GM18511 (cell line): ENCODE measurements at regions not wholly inside any gene's neighbourhood (a gene's known extent, or its start where the extent isn't known, plus 50 kb on each side); places are given as distances from the start of the nearest gene placed in this dataset.

Source experiments
- ATAC-seq: cut with Tn5 transposase; IDR thresholded peaks from one replicate; pipeline ENCODE4 v1.9.1; 2021; ENCODE audit warnings: mild to moderate bottlenecking, moderate library complexity; ENCODE audit not compliant: unreplicated experiment

- no peak for ATAC-seq
Measured at GRCh38 chr22:49302530-49302929, 525.1 kb downstream of the BRD1 start.

- no peak for ATAC-seq
Measured at GRCh38 chr22:49302150-49302460, 525.6 kb downstream of the BRD1 start.

GRCh38 chr22:49301398-49302149, 526.1 kb downstream of the BRD1 start:
- ATAC-seq = no peak

GRCh38 chr22:49300951-49301397, 526.7 kb downstream of the BRD1 start:
- ATAC-seq = no peak

GRCh38 chr22:49300241-49300640, 527.4 kb downstream of the BRD1 start:
- ATAC-seq = no peak

GRCh38 chr22:49299821-49300231, 527.8 kb downstream of the BRD1 start:
- ATAC-seq = no peak

GRCh38 chr22:49298834-49299750, 528.6 kb downstream of the BRD1 start:
- no peak for ATAC-seq

- ATAC-seq = no peak
Measured at GRCh38 chr22:49297871-49298721, 529.6 kb downstream of the BRD1 start.

- ATAC-seq = no peak
Measured at GRCh38 chr22:49297286-49297870, 530.3 kb downstream of the BRD1 start.

GRCh38 chr22:49296561-49296960, 531.1 kb downstream of the BRD1 start:
- ATAC-seq = no peak

- ATAC-seq = no peak
Measured at GRCh38 chr22:49295851-49296560, 531.7 kb downstream of the BRD1 start.

GRCh38 chr22:49295465-49295743, 532.3 kb downstream of the BRD1 start:
- no peak for ATAC-seq

- ATAC-seq = no peak
Measured at GRCh38 chr22:49294656-49295464, 532.8 kb downstream of the BRD1 start.

GRCh38 chr22:49292909-49293308, 534.8 kb downstream of the BRD1 start:
- ATAC-seq = no peak

GRCh38 chr22:49291781-49292180, 535.9 kb downstream of the BRD1 start:
- no peak for ATAC-seq

- no peak for ATAC-seq
Measured at GRCh38 chr22:49291169-49291568, 536.5 kb downstream of the BRD1 start.

- ATAC-seq = no peak
Measured at GRCh38 chr22:49290711-49291110, 537.0 kb downstream of the BRD1 start.

- ATAC-seq = no peak
Measured at GRCh38 chr22:49289822-49290679, 537.6 kb downstream of the BRD1 start.
